ENCODE measurements at regions not wholly inside any gene's neighbourhood (a gene's known extent, or its start where the extent isn't known, plus 50 kb on each side); places are given as distances from the start of the nearest gene placed in this dataset.
"Not testable (repeated sequence)": the region's sequence is repeated elsewhere in the genome, so short reads cannot be mapped to it uniquely, and the experiment has no call there.

- no peak for DNase-seq (ENCODE audit: low spot score)
These were observed 181.9 kb downstream of the TMEM26 start for GRCh38 chr10:61271127-61271780.

- no peak for DNase-seq (ENCODE audit: low spot score)
These were observed 189.7 kb downstream of the TMEM26 start for GRCh38 chr10:61263518-61263917.

GRCh38 chr10:61262486-61263261 lies 190.5 kb downstream of the TMEM26 start:
- DNase-seq (ENCODE audit: low spot score): no peak

GRCh38 chr10:61257956-61258496 lies 195.2 kb downstream of the TMEM26 start:
- no peak for DNase-seq (ENCODE audit: low spot score)

GRCh38 chr10:61257136-61257535 lies 196.0 kb downstream of the TMEM26 start:
- no peak for DNase-seq (ENCODE audit: low spot score)

GRCh38 chr10:61252326-61252725 lies 200.9 kb downstream of the TMEM26 start:
- not testable (repeated sequence) for DNase-seq (ENCODE audit: low spot score)

GRCh38 chr10:61251089-61251488 lies 202.1 kb downstream of the TMEM26 start:
- no peak for DNase-seq (ENCODE audit: low spot score)

- no peak for DNase-seq (ENCODE audit: low spot score)
These were observed 203.1 kb downstream of the TMEM26 start for GRCh38 chr10:61250131-61250530.

- no peak for DNase-seq (ENCODE audit: low spot score)
These were observed 205.2 kb downstream of the TMEM26 start for GRCh38 chr10:61248013-61248412.

GRCh38 chr10:61244261-61244775 lies 208.9 kb downstream of the TMEM26 start:
- no peak for DNase-seq (ENCODE audit: low spot score)

GRCh38 chr10:61232780-61233179 lies 220.4 kb downstream of the TMEM26 start:
- no peak for DNase-seq (ENCODE audit: low spot score)

- no peak for DNase-seq (ENCODE audit: low spot score)
These were observed 227.2 kb downstream of the TMEM26 start for GRCh38 chr10:61225939-61226338.

GRCh38 chr10:61223576-61223975 lies 229.6 kb downstream of the TMEM26 start:
- DNase-seq (ENCODE audit: low spot score): no peak

GRCh38 chr10:61219696-61220095 lies 233.5 kb downstream of the TMEM26 start:
- no peak for DNase-seq (ENCODE audit: low spot score)

- DNase-seq (ENCODE audit: low spot score): no peak
These were observed 235.2 kb downstream of the TMEM26 start for GRCh38 chr10:61217851-61218565.

GRCh38 chr10:61215246-61215645 lies 237.9 kb downstream of the TMEM26 start:
- DNase-seq (ENCODE audit: low spot score): no peak

- no peak for DNase-seq (ENCODE audit: low spot score)
These were observed 241.7 kb downstream of the TMEM26 start for GRCh38 chr10:61211468-61211867.

- no peak for DNase-seq (ENCODE audit: low spot score)
These were observed 253.1 kb upstream of the RHOBTB1 start for GRCh38 chr10:61197057-61197456.

GRCh38 chr10:61195211-61195610 lies 251.2 kb upstream of the RHOBTB1 start:
- no peak for DNase-seq (ENCODE audit: low spot score)

GRCh38 chr10:61192589-61192988 lies 248.6 kb upstream of the RHOBTB1 start:
- DNase-seq (ENCODE audit: low spot score): not testable (repeated sequence)

GRCh38 chr10:61192042-61192441 lies 248.1 kb upstream of the RHOBTB1 start:
- no peak for DNase-seq (ENCODE audit: low spot score)

- DNase-seq (ENCODE audit: low spot score): no peak
These were observed 245.9 kb upstream of the RHOBTB1 start for GRCh38 chr10:61189912-61190311.
